ENCODE measurements at regions not wholly inside any gene's neighbourhood (a gene's known extent, or its start where the extent isn't known, plus 50 kb on each side); places are given as distances from the start of the nearest gene placed in this dataset.
"Not testable (repeated sequence)": the region's sequence is repeated elsewhere in the genome, so short reads cannot be mapped to it uniquely, and the experiment has no call there.

DNA sequence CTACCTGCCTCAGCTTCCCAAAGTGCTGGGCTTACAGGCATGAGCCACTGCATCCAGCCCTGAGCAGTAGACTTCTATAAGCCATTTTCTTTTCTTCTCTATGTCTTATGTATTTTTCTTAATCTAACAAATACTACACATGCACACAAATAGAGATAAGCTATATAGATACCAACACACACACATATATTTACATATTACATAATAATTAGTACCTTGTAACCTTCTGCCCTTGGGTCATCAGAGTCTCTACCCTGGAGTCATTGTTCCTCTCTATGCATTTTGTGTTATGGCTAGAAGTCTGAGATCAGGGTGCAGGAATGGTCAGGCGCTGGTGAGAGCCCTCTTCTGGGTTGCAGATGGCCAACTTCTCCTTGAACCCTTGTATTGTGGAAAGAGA is 154.0 kb upstream of the PTPRG start:
- intact Hi-C loops (cut with DNase I) = no loop called here
- H3K4me1 ChIP-seq = no peaks in the 10 kb centered on the region
- H3K27me3 ChIP-seq = peaks cover 0 to 6% (median 0%) of the 10 kb centered on the region in 4 donors
- no peak overlapping the region for H3K4me3 ChIP-seq
- no peak for DNase-seq
- no peaks in the 10 kb centered on the region for H3K36me3 ChIP-seq
- TF ChIP-seq, protein P1, sequence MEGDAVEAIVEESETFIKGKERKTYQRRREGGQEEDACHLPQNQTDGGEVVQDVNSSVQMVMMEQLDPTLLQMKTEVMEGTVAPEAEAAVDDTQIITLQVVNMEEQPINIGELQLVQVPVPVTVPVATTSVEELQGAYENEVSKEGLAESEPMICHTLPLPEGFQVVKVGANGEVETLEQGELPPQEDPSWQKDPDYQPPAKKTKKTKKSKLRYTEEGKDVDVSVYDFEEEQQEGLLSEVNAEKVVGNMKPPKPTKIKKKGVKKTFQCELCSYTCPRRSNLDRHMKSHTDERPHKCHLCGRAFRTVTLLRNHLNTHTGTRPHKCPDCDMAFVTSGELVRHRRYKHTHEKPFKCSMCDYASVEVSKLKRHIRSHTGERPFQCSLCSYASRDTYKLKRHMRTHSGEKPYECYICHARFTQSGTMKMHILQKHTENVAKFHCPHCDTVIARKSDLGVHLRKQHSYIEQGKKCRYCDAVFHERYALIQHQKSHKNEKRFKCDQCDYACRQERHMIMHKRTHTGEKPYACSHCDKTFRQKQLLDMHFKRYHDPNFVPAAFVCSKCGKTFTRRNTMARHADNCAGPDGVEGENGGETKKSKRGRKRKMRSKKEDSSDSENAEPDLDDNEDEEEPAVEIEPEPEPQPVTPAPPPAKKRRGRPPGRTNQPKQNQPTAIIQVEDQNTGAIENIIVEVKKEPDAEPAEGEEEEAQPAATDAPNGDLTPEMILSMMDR (IDR thresholded peaks at IDR 0.05) = no peak
- no peak for TF ChIP-seq POLR2A (IDR thresholded peaks at IDR 0.05)
- H3K9me3 ChIP-seq = no peaks in the 10 kb centered on the region
- WGBS, 2 donors = 86 to 88% methylated on average over 1 of the region's 1 CpG
- no peak overlapping the region for H3K27ac ChIP-seq

DNA sequence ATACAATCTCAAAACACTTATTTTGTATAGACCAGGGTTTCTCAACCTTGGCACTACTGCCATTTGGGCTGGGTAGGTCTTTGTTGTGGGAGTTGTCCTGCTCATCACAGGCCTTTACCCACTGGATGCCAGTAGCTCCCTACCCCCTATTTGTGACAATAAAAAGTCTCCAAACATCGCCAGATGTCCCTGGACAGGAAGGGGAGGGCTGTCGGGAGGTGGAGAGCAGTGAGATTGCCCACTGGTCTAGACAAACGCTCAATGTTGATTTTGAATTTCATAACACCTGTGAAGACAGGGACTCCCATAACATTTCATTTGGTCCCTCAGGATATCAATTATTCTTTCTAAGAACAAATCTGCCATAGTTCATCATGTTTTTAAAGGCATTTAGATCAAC is 151.7 kb upstream of the PTPRG start:
- DNase-seq = no peak
- H3K4me1 ChIP-seq = no peaks in the 10 kb centered on the region
- WGBS, 2 donors = 75 to 83% methylated on average over 3 of the region's 3 CpGs
- no peaks in the 10 kb centered on the region for H3K9me3 ChIP-seq
- TF ChIP-seq, protein P1 (IDR thresholded peaks at IDR 0.05) = no peak
- TF ChIP-seq POLR2A (IDR thresholded peaks at IDR 0.05) = no peak
- H3K4me3 ChIP-seq = no peak overlapping the region
- no peaks in the 10 kb centered on the region for H3K36me3 ChIP-seq
- no peak overlapping the region for H3K27ac ChIP-seq
- intact Hi-C loops (cut with DNase I) = no loop called here
- peaks cover 0 to 6% (median 0%) of the 10 kb centered on the region in 4 donors for H3K27me3 ChIP-seq

DNA sequence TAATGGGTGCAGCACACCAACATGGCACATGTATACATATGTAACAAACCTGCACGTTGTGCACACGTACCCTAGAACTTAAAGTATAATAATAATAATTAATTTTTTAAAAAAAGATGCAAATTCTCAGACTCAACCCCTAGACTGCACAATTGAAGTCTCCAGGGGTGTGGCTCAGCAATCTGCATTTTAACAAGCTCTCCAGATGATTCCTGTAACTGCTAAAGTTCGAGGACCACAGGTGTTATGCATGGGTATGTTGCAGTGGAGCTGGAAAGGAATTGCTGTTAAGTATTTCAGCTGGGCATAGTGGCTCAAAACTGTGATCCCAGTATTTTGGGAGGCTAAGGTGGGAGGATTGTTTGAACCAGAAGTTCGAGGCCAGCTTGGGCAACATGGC is 151.0 kb upstream of the PTPRG start:
- intact Hi-C loops (cut with DNase I) = not testable (repeated sequence)
- 63 to 81% methylated on average over 4 of the region's 4 CpGs for WGBS, 2 donors

DNA sequence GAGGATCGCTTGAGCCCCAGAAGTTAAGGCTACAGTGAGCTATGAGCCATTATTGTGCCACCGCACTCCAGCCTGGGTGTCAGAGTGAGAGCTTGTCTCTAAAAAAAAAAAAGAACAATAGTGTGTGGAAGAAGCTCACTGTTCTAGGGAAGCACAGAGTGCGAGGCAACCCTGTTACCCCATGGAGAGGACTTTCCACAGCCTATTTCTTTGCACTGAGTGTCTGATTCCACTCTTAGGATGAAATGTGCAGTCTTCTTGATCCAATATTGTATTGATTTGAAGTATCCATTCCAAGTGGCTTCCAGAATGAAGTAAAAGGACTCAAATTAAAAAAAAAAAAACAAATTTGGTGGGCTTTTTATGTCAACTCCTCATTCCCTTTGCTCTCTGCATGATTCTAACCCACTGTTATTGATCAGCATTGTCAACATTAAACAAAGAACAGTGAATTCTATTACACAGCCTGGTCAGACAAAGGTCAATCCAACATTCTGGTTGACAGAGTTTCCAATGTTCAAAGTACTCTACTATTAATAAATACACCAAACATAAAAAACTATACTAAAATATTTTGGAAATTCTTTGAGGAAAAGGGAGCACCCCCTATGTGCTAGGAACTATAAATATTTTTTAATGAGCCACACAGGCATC is 150.2 kb upstream of the PTPRG start:
- no peaks in the 10 kb centered on the region for H3K4me1 ChIP-seq
- intact Hi-C loops (cut with DNase I) = no loop called here
- TF ChIP-seq, protein P1 (IDR thresholded peaks at IDR 0.05) = no peak
- no peak for TF ChIP-seq POLR2A (IDR thresholded peaks at IDR 0.05)
- H3K27ac ChIP-seq = no peak overlapping the region
- H3K27me3 ChIP-seq = peaks cover 0 to 6% (median 0%) of the 10 kb centered on the region in 4 donors
- H3K4me3 ChIP-seq = no peak overlapping the region
- 79 to 93% methylated on average over 3 of the region's 3 CpGs for WGBS, 2 donors
- no peaks in the 10 kb centered on the region for H3K9me3 ChIP-seq
- no peak for DNase-seq
- H3K36me3 ChIP-seq = no peaks in the 10 kb centered on the region

More for the DNA sequence above, 151.0 kb upstream of the PTPRG start:
- not testable (repeated sequence) for H3K4me3 ChIP-seq, H3K27ac ChIP-seq, H3K27me3 ChIP-seq, H3K4me1 ChIP-seq, DNase-seq, H3K36me3 ChIP-seq, H3K9me3 ChIP-seq

DNA sequence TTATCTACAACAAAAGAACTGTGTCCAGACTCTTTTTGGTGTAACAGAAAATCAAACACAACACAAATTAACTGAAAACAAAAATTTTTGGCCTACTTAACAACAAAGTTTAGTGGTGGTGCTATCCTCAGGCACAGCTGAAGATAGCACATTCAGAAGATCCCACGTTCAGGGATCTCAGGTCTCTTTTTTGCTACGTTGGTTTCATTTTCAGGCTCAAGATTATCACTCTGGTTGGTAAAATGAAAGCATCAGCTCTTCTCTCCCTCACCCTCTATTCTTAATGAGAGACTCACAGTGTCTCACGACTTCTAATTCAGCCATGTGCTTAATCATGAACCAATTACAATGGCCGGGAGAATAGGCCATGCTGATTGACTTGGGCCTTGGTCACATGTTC is 146.9 kb upstream of the PTPRG start:
- no peaks in the 10 kb centered on the region for H3K9me3 ChIP-seq
- H3K27me3 ChIP-seq = no peaks in the 10 kb centered on the region
- no peaks in the 10 kb centered on the region for H3K36me3 ChIP-seq
- TF ChIP-seq, protein P1 (IDR thresholded peaks at IDR 0.05) = no peak
- TF ChIP-seq POLR2A (IDR thresholded peaks at IDR 0.05) = no peak
- no peak overlapping the region for H3K4me3 ChIP-seq
- no peak for DNase-seq
- H3K4me1 ChIP-seq = peaks cover 0 to 4% (median 0%) of the 10 kb centered on the region in 3 donors
- intact Hi-C loops (cut with DNase I) = no loop called here
- H3K27ac ChIP-seq = no peak overlapping the region
- WGBS, 2 donors = 84 to 92% methylated on average over 4 of the region's 4 CpGs

DNA sequence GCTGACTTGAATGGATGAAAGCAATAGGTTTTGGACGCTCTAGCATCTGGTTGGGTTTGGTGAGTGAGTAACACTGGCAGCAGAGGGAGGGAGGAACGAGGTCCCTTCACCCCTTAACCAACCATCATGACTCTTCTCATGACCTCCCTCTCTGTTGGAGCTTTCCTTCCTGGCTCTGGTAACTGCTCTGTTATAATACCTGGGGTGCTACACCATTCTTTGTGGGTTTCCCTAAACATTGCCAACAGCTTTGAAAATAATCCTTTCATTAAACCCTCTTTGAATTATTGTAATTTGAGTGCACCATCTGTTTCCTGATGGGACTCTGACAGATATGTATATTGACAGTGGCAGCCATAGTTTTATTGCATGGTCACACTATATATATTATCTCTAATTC is 146.2 kb upstream of the PTPRG start:
- Histone ChIP-seq H3K4me3 (no peak overlapping the region), H3K36me3 (no peaks in the 10 kb centered on the region), H3K4me1 (peaks cover 0 to 4% (median 0%) of the 10 kb centered on the region in 3 donors), H3K27me3 (no peaks in the 10 kb centered on the region), H3K9me3 (no peaks in the 10 kb centered on the region), H3K27ac (no peak overlapping the region)
- DNase-seq = no peak
- intact Hi-C loops (cut with DNase I) = no loop called here
- 54 to 57% methylated on average over 2 of the region's 2 CpGs for WGBS, 2 donors
- TF ChIP-seq, protein P1 (IDR thresholded peaks at IDR 0.05) = no peak
- no peak for TF ChIP-seq POLR2A (IDR thresholded peaks at IDR 0.05)
